Activated CD4-positive, alpha-beta T cell treated with anti-CD3 and anti-CD28 coated beads, Interleukin-2, amount 50 U/mL, for 1 hour (primary cell): ENCODE measurements at regions not wholly inside any gene's neighbourhood (a gene's known extent, or its start where the extent isn't known, plus 50 kb on each side); places are given as distances from the start of the nearest gene placed in this dataset.
"Not testable (repeated sequence)": the region's sequence is repeated elsewhere in the genome, so short reads cannot be mapped to it uniquely, and the experiment has no call there.

ENCODE experiments used
- DNase-seq: peaks from one replicate; pipeline ENCODE4 v3.0.0-alpha.2; 2020

DNA sequence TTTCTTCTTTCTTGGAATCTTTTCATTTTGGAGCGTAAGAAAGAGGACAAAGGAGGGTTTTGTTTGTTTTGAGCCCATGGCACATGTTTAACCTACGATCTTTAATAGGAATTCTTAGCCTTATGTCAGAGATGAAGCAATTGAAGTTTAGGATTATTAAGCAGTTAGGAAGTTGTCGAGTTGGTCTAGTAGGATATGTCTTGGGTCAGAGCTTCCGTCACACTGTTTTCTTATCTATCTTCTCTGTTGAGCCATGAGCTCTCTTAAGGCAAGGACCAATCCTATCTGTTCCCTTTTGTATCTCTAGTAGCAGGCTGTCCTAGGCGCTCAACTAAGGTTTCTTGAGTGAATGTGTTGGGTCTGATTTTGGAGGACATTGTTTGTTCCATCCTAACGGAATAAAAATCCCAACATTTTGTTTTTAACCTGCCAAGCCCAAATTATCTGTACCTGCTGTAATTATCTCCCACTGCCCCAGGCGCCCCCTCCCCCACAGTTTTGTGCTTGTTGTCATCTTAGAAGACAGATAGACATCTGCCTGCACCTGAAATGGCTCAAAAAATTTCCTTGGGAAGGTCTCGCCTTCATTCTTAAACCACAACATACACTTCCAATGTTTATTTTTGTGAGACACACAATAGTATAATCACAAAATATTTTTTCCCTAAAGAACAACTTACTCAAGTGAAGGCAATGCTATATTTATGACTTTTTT, 95.3 kb upstream of the GADD45A start:
- DNase-seq: no peak

- DNase-seq: no peak
Measured at GRCh38 chr1:67590329-67590728, 94.7 kb upstream of the GADD45A start.

DNA sequence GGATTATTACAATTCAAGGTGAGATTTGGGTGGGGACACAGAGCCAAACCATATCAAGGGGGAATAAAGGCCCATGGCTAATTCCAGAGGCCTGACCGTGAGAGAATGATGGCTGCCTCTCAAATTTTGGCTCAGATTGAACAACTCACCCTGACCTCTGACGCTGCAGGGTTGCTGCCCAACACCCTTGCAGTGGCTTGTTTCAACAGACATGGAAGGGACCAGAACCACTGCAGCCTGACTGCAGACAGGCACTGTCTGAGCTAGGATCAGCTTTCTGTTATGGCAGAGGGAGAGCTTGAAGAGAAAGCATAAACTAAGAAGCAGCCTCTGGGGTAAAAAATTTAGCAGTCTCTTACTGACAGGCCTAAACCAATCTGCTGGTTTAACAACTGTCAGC, 90.2 kb upstream of the GADD45A start:
- DNase-seq: no peak

DNA sequence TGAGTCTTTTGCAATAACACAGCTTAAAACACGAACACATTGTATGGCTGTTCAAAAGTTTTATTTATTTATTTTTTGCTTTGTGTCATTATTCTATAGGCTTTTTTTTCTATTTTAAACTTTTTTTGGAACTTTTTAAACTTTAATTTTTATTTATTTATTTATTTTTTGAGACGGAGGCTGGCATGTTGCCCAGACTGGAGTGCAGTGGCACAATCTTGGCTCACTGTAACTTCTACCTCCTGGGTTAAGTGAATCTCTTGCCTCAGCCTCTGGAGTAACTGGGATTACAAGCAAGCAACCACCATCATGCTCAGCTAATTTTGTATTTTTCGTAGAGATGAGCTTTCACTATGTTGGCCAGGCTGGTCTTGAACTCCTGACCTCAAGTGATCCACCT, 88.3 kb upstream of the GADD45A start:
- DNase-seq: no peak

- no peak for DNase-seq
Measured at GRCh38 chr1:67597336-67597735, 87.7 kb upstream of the GADD45A start.

- DNase-seq: no peak
Measured at GRCh38 chr1:67599085-67599484, 85.9 kb upstream of the GADD45A start.

- DNase-seq: no peak
Measured at GRCh38 chr1:67601539-67601938, 83.5 kb upstream of the GADD45A start.

DNA sequence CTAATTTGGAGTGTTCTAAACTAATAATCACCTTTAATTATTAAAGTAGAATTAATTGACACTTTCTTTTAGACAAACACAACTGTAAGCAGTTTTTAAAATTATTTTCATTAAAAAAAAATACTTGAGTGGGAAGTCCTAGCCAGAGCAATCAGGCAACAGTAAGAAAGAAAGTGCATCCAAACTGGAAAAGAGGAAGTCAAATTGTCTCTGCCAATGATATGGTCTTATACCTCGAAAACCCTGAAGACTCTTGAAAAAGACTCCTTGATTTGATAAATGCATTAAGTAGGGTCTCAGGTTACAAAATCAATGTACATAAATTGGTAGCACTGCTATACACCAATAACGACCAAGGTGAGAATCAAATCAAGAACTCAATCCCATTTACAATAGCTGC, 83.0 kb upstream of the GADD45A start:
- DNase-seq: no peak

DNA sequence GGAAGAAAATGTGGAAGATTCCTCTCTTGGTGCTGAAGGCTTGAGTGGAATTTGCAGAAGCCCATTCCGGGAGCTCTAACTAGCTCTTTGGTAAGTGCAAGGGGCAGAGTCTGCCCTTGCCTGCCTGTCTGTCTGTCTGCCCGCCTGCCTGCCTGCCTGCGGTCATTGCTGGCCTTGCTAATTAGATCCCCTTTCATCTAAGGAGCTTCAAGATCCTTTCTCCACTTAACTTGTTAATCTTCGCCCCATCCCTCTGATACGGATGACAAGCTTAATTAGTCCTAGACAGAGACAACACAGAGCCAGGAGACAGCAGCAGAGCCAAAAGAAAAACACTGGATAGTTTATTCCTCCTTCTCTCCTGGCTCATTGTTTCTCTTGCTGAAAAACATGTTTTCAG, 80.2 kb upstream of the GADD45A start:
- DNase-seq: no peak

DNA sequence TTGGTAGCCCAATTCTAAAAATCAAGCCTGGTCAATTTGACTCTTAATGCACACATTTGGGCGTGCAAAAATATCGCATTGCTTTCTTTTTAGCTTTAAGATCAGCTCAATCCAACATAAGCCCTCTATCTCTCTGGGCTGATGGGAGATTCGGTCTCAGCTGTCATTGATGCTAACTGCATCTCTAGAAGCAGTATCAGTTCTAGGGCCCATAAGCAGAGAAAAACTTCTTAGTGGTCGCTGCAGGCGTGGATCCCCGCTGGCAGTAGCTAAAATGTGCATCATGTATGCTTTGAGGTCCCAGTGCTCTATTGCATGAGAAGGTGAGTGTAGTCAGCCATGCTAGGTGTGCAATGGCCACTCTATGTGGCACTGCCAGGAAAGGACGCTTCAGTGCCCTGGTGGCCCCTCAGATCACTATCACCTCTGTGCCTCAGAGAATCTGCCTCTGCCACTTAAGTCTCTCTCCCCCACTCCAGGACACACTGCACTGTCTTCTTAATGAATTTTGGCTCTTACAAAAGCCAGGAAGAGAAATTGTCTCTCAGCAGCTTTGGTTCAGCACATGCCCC, 79.7 kb upstream of the GADD45A start:
- DNase-seq: no peak

DNA sequence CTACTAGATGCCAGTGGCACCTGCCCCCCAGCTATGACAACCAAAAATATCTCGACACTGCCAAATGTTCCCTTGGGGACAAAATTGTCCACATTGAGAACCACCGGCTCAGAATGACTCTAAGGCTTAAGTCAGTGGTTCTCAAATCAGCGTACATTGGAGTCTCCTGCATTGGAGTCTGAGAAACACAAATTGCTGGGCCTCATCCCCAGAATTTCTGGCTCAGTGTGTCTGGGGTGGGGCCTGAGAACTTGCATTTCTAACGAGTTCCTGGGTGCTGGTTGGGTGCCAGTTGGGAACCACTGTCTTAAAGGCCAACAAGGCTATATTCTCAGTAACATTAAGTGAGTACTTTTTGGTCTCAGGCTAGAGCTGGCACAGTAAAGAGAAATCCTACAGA, 77.7 kb upstream of the GADD45A start:
- DNase-seq: no peak

- DNase-seq: no peak
Measured at GRCh38 chr1:67607699-67608098, 77.3 kb upstream of the GADD45A start.

DNA sequence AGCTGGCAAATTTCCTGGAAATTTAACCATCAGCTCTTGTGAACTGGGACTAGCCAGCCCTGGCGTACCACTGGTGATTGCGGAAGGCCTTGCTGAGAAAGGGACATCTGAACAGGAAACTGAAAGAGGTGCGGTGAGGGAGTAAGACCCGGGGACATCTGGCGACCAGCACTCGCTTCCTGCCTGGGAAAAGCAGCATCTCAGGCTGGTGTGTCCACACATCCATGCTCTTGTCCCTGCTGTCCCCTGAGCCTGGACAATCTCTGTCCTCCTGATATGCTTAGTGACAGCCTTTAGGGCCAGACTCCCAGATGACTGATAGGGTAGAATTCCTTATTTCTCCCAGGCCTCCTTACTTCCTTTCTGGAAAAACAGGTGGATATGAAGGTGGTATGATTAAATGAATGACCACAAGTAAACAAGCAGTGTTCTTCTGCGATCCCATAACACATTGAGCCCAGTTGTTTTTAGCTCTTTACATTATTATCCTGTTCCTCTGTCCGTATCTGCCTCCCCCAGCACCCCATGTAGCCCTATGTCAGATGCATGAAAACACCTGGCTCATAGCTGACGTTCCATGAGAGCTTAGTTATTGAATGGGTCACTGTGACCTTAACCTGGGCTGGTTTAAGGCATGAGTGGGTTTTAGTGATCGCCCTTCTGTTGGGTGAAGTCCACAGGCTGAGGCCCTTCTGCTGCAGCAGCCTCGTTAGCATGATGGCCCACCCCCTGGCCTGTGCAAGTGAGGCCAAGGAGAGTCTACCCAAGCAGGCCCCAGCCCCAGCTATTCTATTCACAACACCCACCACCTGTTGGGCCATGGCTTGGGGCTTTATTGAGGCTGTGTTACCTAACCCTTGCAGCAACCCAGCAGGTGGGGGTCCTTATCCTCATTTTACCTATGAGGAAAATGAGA, 76.1 kb upstream of the GADD45A start:
- no peak for DNase-seq

DNA sequence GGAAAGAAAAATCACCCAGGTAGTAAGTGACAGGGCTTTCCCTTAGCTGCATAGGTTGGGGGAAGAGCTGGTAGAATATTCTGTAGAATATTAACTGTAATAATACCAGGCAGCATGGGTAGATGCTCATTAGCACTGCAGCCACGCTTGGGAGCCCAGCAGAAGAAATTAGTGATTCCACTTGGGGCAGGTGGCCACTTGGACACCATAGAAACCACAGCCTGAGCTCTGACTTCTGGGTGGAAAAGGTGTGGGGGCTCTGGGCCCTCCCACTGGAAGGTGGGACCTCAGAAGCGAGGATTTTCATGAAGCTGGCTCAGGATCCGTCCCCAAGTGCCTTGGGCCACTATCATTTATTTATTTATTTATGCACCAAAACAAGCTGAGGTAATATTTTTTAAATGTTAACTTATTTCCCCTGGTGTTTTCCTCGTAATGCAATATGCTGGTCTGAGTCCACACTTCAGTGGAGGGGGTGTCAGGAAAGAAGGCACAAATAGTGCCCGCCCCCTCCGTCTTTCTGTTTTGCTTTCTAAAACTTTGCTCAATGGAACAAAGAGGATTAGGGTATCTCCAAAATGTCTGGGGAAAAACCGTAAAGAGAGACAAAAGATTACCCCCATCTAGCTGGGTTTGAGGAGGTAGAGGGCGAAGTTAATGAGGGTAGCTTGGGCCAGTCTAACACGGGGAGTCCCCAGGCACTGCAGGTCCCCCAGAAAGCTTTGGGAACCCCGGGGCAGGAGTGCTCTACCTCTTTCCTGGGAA, 75.2 kb upstream of the GADD45A start:
- no peak for DNase-seq

- no peak for DNase-seq
Measured at GRCh38 chr1:67610450-67610849, 74.6 kb upstream of the GADD45A start.

DNA sequence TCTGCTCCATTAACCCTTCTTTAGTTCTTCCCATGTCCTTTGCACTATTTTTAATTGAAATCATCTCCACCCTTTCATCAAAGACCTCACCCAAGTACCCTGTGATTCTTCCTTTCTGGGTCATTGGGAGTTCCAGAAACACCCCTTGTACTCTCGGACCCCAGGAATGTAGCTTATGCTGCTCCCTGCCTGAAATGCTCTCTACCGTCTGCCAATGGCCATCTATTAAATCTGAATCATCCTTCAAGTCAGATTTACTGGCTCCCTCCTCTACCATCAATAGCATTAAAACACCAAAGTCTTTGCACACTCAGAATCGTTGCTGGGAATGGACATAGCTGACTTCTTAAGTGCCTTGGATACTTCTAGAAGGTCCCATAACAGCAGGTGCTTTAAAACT, 73.2 kb upstream of the GADD45A start:
- DNase-seq: no peak

GRCh38 chr1:67612788-67613241, 72.2 kb upstream of the GADD45A start:
- no peak for DNase-seq

GRCh38 chr1:67613479-67613878, 71.5 kb upstream of the GADD45A start:
- DNase-seq: not testable (repeated sequence)

DNA sequence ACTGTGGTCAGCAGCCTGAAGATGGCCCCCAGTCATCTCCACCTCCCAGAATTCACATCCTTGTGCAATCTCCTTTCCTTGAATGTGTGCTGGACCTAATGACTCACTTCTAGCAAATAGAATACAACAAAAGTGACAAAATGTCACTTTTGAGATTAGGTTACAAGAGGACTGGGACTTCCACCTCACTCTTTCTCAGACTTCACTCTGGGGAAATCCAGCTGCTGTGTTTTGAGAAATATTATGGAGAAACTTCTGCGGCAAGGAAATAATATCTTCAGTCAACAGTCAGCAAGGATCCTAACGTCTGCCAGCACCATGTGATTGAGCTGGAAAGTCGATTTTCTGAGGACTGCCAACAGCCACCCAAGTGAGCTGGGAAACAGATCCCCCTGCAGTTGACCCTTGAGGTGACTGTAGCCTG, 70.5 kb upstream of the GADD45A start:
- no peak for DNase-seq

- DNase-seq: no peak
Measured at GRCh38 chr1:67615886-67616285, 69.1 kb upstream of the GADD45A start.

GRCh38 chr1:67616394-67616985, 68.5 kb upstream of the GADD45A start:
- DNase-seq: no peak

GRCh38 chr1:67618285-67619018, 66.5 kb upstream of the GADD45A start:
- no peak for DNase-seq
